ENCODE measurements at regions not wholly inside any gene's neighbourhood (a gene's known extent, or its start where the extent isn't known, plus 50 kb on each side); places are given as distances from the start of the nearest gene placed in this dataset.

GRCh38 chr4:133565379-133565778 lies 416.3 kb downstream of the PCDH10 start:
- H3K4ac ChIP-seq (ENCODE audit: low read depth, low read length) = no peak overlapping the region
- WGBS (ENCODE audit: extremely low coverage, insufficient read length, low lambda C conversion rate) = no CpG with 5 or more reads among the region's 1 CpG
- no peak overlapping the region for H3K18ac ChIP-seq (ENCODE audit: insufficient read length, low read depth, low read length)
- H3K23ac ChIP-seq (ENCODE audit: insufficient read length, low read depth, low read length) = no peak overlapping the region
- H3K23me2 ChIP-seq (ENCODE audit: insufficient read length, low read depth, low read length, poor library complexity, severe bottlenecking) = no peaks in the 10 kb centered on the region
- H4K5ac ChIP-seq (ENCODE audit: insufficient read length, low read depth, low read length) = no peak overlapping the region
- Mint-ChIP-seq H3K4me1 (no peaks in the 10 kb centered on the region), H3K4me3 (no peak overlapping the region), H3K9me3 (peaks cover 0 to 1% of the 10 kb centered on the region in 2 experiments; a peak in 2 of 5 replicates), H3K36me3 (ENCODE audit: insufficient read depth in 1 of 3, low read depth in 3 of 3) (no peaks in the 10 kb centered on the region), H3K27ac (no peak overlapping the region), H3K27me3 (ENCODE audit: low read depth) (no peaks in the 10 kb centered on the region)
- no peaks in the 10 kb centered on the region for H3K79me1 ChIP-seq (ENCODE audit: insufficient read depth, low read depth, low read length, poor library complexity, severe bottlenecking)
- H3K4me2 ChIP-seq (ENCODE audit: insufficient read depth, insufficient read length, low read length) = no peak overlapping the region
- H2AK5ac ChIP-seq (ENCODE audit: insufficient read length, low read length) = no peak overlapping the region
- no peak overlapping the region for H2BK12ac ChIP-seq (ENCODE audit: insufficient read length, low read depth, low read length)
- no peak for TF ChIP-seq CTCF (conservative IDR thresholded peaks at IDR 0.05)
- H3K4me1 ChIP-seq (ENCODE audit: insufficient read depth, low read length) = no peaks in the 10 kb centered on the region
- H3K9me3 ChIP-seq (ENCODE audit: control insufficient read depth, low read depth, low read length) = no peaks in the 10 kb centered on the region
- H4K91ac ChIP-seq (ENCODE audit: insufficient read length, low read depth, low read length) = no peak overlapping the region
- H3K9ac ChIP-seq (ENCODE audit: extremely low read depth, insufficient read length, low read length) = no peak overlapping the region
- no peak overlapping the region for H3K56ac ChIP-seq (ENCODE audit: insufficient read length, low read depth, low read length)
- H4K8ac ChIP-seq (replicated peaks; ENCODE audit: insufficient read length, low read depth, low read length) = no peak overlapping the region
- no peaks in the 10 kb centered on the region for H4K20me1 ChIP-seq (ENCODE audit: control insufficient read depth, insufficient read depth, insufficient read length)
- H3T11ph ChIP-seq (ENCODE audit: low read length) = no peak overlapping the region
- no peaks in the 10 kb centered on the region for H3K27me3 ChIP-seq (ENCODE audit: insufficient read depth, low read length)
- no peak overlapping the region for H2BK20ac ChIP-seq (ENCODE audit: low read depth, low read length, poor library complexity, severe bottlenecking)
- H2BK15ac ChIP-seq (ENCODE audit: low read depth, low read length) = no peak overlapping the region
- no peak overlapping the region for H3K14ac ChIP-seq (ENCODE audit: insufficient read depth, low read length)
- no peak overlapping the region for H2BK5ac ChIP-seq (ENCODE audit: insufficient read length, low read length)
- DNase-seq = no peak
- no peaks in the 10 kb centered on the region for H3K79me2 ChIP-seq (ENCODE audit: insufficient read depth, low read length)
- H2BK120ac ChIP-seq (ENCODE audit: low read depth, low read length, poor library complexity, severe bottlenecking) = no peak overlapping the region
- no peak overlapping the region for H3K27ac ChIP-seq (ENCODE audit: insufficient read length, low read depth, low read length)
- no peak overlapping the region for H2AFZ ChIP-seq (ENCODE audit: low read length)

All from H9 (cell line).